Smooth muscle cell (in vitro differentiated cells): ENCODE measurements at regions not wholly inside any gene's neighbourhood (a gene's known extent, or its start where the extent isn't known, plus 50 kb on each side); places are given as distances from the start of the nearest gene placed in this dataset.

ENCODE experiments used
- DNase-seq: peaks from one replicate; lab custom pipeline; 2025; ENCODE audit not compliant: unreplicated experiment; lab: John Stamatoyannopoulos, UW
- H2AFZ ChIP-seq: fragments of 200-600 bp; sonication (generic); 2 replicates; pipeline ENCODE4 v1.6.0; 2016; ENCODE audit warnings: antibody characterized with exemption, low read depth, mild to moderate bottlenecking
- H3F3A ChIP-seq: fragments of 200-600 bp; sonication (generic); 2 replicates; pipeline ENCODE4 v1.6.0; 2017; ENCODE audit warnings: antibody characterized with exemption, low read depth
- H3K27ac ChIP-seq: fragments of 200-600 bp; sonication (generic); 2 replicates; pipeline ENCODE4 v1.5.1; 2016; ENCODE audit warnings: low read depth, mild to moderate bottlenecking
- H3K27me3 ChIP-seq: fragments of 200-600 bp; sonication (generic); 2 replicates; pipeline ENCODE4 v1.6.1; 2016; ENCODE audit warnings: low read depth, mild to moderate bottlenecking
- H3K36me3 ChIP-seq: fragments of 200-600 bp; sonication (generic); 2 replicates; pipeline ENCODE4 v1.5.1; 2016; ENCODE audit warnings: low read depth
- H3K4me1 ChIP-seq: fragments of 200-600 bp; sonication (generic); 2 replicates; pipeline ENCODE4 v1.5.1; 2016; ENCODE audit warnings: low read depth
- H3K4me2 ChIP-seq: fragments of 200-600 bp; sonication (generic); 2 replicates; pipeline ENCODE4 v1.6.0; 2016; ENCODE audit warnings: mild to moderate bottlenecking
- H3K4me3 ChIP-seq: fragments of 200-600 bp; sonication (generic); 2 replicates; pipeline ENCODE4 v1.5.1; 2016; ENCODE audit warnings: mild to moderate bottlenecking
- H3K79me2 ChIP-seq: fragments of 200-600 bp; sonication (generic); 2 replicates; pipeline ENCODE4 v1.6.0; 2016; ENCODE audit warnings: low read depth, mild to moderate bottlenecking
- H3K9ac ChIP-seq: fragments of 200-600 bp; sonication (generic); 2 replicates; pipeline ENCODE4 v1.6.0; 2016; ENCODE audit warnings: low read depth
- H3K9me3 ChIP-seq: fragments of 200-600 bp; sonication (generic); replicated peaks from 2 replicates; pipeline ENCODE4 v1.5.1; 2016; ENCODE audit warnings: low read depth
- H4K20me1 ChIP-seq: fragments of 200-600 bp; sonication (generic); 2 replicates; pipeline ENCODE4 v1.6.0; 2016; ENCODE audit warnings: low read depth
- WGBS: methylation state at CpG from one replicate; pipeline ENCODE4 v1.1.7; 2016; ENCODE audit warnings: low lambda C conversion rate; 5-methylcytosine and 5-hydroxymethylcytosine counted together
- TF ChIP-seq, protein P1 (sequence below): fragments of 200-600 bp; sonication (generic); IDR thresholded peaks from 2 replicates; pipeline ENCODE4 v1.5.1; 2017; ENCODE audit warnings: borderline replicate concordance, mild to moderate bottlenecking, antibody characterized with exemption; ENCODE audit not compliant: insufficient read depth, poor library complexity, severe bottlenecking

DNA sequence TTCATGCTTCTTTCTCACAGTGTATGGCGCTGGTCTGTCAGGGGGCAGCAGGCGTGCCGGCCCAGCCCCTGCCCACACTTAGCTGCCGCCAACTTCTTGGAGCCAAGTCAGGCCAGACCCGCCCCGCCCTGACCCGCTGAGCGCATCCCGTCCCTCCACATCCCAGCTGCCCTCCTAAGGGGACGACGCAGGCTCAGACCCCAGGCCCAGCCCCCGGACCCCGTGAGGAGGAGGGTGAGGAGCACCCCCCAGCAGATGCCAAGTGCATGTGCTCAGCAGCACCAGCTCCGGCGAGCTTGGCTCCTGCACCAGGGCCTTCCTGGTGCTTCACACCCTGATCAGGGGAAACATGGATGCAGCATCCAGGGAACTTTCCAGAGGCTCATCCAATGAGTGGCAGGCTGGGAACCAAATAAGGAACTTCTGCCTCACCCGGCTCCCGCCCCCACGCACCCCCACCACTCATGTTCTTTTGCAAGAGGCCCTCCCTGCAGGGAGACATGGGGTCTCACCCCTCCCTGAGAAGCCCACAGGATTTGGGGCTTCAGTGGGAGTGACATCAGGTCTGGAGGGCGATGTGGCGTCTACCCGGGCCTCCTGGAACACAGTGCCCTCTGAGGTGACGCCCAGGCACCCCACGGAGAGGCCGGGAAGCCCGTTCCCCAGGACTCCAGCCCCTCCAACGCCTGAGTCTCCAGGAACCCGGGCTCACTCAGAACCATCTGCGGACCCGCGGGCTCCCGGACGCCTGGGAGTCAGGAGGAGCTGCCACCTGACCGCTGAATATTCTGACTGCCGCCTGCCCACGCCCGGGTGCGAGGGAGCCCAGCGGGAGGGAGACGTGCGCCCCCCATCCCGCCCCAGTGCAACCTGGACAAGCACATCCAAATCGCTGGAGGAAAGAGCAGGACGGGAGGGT is 70.0 kb upstream of the GALNT9 start:
- Histone ChIP-seq H3K9me3 (no peaks in the 10 kb centered on the region), H3F3A (no peaks in the 10 kb centered on the region), H3K4me1 (no peaks in the 10 kb centered on the region), H3K27ac (no peak overlapping the region), H3K4me3 (no peak overlapping the region), H2AFZ (no peak overlapping the region), H3K4me2 (no peak overlapping the region), H4K20me1 (no peaks in the 10 kb centered on the region), H3K79me2 (no peaks in the 10 kb centered on the region), H3K27me3 (peaks cover 34% of the 10 kb centered on the region), H3K36me3 (no peaks in the 10 kb centered on the region), H3K9ac (no peak overlapping the region)
- TF ChIP-seq, protein P1, sequence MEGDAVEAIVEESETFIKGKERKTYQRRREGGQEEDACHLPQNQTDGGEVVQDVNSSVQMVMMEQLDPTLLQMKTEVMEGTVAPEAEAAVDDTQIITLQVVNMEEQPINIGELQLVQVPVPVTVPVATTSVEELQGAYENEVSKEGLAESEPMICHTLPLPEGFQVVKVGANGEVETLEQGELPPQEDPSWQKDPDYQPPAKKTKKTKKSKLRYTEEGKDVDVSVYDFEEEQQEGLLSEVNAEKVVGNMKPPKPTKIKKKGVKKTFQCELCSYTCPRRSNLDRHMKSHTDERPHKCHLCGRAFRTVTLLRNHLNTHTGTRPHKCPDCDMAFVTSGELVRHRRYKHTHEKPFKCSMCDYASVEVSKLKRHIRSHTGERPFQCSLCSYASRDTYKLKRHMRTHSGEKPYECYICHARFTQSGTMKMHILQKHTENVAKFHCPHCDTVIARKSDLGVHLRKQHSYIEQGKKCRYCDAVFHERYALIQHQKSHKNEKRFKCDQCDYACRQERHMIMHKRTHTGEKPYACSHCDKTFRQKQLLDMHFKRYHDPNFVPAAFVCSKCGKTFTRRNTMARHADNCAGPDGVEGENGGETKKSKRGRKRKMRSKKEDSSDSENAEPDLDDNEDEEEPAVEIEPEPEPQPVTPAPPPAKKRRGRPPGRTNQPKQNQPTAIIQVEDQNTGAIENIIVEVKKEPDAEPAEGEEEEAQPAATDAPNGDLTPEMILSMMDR = no peak
- DNase-seq = no peak
- 91% methylated on average over 29 of the region's 43 CpGs for WGBS

DNA sequence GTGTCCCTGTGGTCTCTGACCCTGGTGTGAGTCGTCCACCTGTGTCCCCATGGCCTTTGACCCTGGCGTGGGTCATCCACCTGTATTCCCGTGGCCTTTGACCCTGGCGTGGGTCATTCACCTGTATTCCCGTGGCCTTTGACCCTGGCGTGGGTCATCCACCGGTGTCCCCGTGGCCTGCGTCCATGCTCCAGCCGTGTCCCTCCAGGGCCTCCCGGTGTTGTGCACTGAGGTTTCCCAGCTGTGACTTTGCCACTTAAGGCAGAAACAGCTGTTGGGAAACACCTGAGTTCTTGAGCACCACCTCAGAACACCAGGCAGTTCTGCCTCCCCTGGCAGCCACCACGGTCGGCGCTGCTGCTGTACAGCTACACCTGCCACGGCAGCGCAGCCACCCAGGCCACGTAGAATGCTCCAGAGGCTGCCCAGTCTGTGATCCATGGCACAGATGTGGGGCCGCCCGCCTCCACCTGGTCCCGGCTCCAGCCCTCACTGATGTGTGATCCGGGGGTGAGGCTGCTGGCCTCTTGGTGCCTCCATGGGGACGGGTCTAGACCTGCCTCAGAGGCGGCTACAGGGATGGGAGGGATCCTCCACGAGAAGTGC is 69.1 kb upstream of the GALNT9 start:
- Histone ChIP-seq H3K36me3 (no peaks in the 10 kb centered on the region), H4K20me1 (no peaks in the 10 kb centered on the region), H3K79me2 (no peaks in the 10 kb centered on the region), H3K9me3 (no peaks in the 10 kb centered on the region), H2AFZ (no peak overlapping the region), H3K9ac (no peak overlapping the region), H3K4me3 (no peak overlapping the region), H3K27me3 (peaks cover 34% of the 10 kb centered on the region), H3K27ac (no peak overlapping the region), H3K4me2 (no peak overlapping the region), H3K4me1 (no peaks in the 10 kb centered on the region), H3F3A (no peaks in the 10 kb centered on the region)
- DNase-seq = no peak
- TF ChIP-seq, protein P1 = no peak
- WGBS = 91% methylated on average over 24 of the region's 24 CpGs

DNA sequence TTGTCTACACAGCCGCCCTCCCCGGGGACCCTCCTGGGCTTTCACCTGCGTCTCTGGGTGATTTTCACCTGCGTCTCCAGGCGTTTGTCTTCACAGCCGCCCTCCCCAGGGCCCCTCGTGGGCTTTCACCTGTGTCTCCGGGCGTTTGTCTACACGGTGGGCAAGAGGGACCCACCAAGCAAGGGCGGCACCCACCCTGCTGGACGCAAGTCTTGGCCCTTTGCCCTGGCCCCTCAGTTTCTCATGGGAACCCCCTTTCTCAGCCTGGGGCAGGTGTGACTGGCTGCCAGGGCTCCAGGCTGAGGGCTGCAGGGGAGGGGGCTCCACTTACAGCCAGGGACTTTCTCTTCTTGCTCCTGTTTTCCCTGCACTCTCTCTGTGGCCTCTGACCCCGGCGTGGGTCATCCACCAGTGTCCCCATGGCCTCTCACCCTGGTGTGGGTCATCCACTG is 68.6 kb upstream of the GALNT9 start:
- no peaks in the 10 kb centered on the region for H3K79me2 ChIP-seq
- no peak for DNase-seq
- H3K4me3 ChIP-seq = no peak overlapping the region
- WGBS = 86% methylated on average over 14 of the region's 14 CpGs
- H3K36me3 ChIP-seq = no peaks in the 10 kb centered on the region
- H3F3A ChIP-seq = no peaks in the 10 kb centered on the region
- H3K27ac ChIP-seq = no peak overlapping the region
- H4K20me1 ChIP-seq = no peaks in the 10 kb centered on the region
- no peak overlapping the region for H3K9ac ChIP-seq
- no peak overlapping the region for H2AFZ ChIP-seq
- H3K4me2 ChIP-seq = no peak overlapping the region
- TF ChIP-seq, protein P1 = no peak
- H3K4me1 ChIP-seq = no peaks in the 10 kb centered on the region
- H3K9me3 ChIP-seq = no peaks in the 10 kb centered on the region
- peaks cover 34% of the 10 kb centered on the region for H3K27me3 ChIP-seq
